Loucy (cell line): ENCODE measurements at regions not wholly inside any gene's neighbourhood (a gene's known extent, or its start where the extent isn't known, plus 50 kb on each side); places are given as distances from the start of the nearest gene placed in this dataset.
"Not testable (repeated sequence)": the region's sequence is repeated elsewhere in the genome, so short reads cannot be mapped to it uniquely, and the experiment has no call there.

Experiments
- H2AFZ ChIP-seq: fragments of 200-600 bp; sonication (generic); 2 replicates; pipeline ENCODE4 v1.6.0; 2016; ENCODE audit warnings: antibody characterized with exemption, mild to moderate bottlenecking, low read length, moderate library complexity
- H3F3A ChIP-seq: fragments of 200-600 bp; 2 replicates; pipeline ENCODE4 v1.6.0; 2016; ENCODE audit warnings: antibody characterized with exemption, low read depth, mild to moderate bottlenecking
- H3K27me3 ChIP-seq: fragments of 200-600 bp; sonication (generic); 2 replicates; pipeline ENCODE4 v1.6.1; 2014; ENCODE audit warnings: low read length, mild to moderate bottlenecking; ENCODE audit not compliant: insufficient read depth, poor library complexity, severe bottlenecking
- H3K36me3 ChIP-seq: fragments of 200-600 bp; sonication (generic); 2 replicates; pipeline ENCODE4 v1.6.1; 2016; ENCODE audit warnings: low read length; ENCODE audit not compliant: insufficient read depth
- H3K4me1 ChIP-seq: fragments of 200-600 bp; sonication (generic); 2 replicates; pipeline ENCODE4 v1.5.1; 2014; ENCODE audit warnings: low read length, mild to moderate bottlenecking; ENCODE audit not compliant: insufficient read depth, poor library complexity, severe bottlenecking
- H3K4me2 ChIP-seq: fragments of 200-600 bp; sonication (generic); 2 replicates; pipeline ENCODE4 v1.6.0; 2014; ENCODE audit warnings: antibody characterized with exemption, low read length, low read depth, mild to moderate bottlenecking; ENCODE audit not compliant: poor library complexity, severe bottlenecking
- H3K4me3 ChIP-seq: fragments of 200-600 bp; sonication (generic); 2 replicates; pipeline ENCODE4 v1.5.1; 2014; ENCODE audit warnings: low read length, mild to moderate bottlenecking, mixed read lengths; ENCODE audit not compliant: poor library complexity, severe bottlenecking
- H3K79me2 ChIP-seq: fragments of 200-600 bp; sonication (generic); 2 replicates; pipeline ENCODE4 v1.6.1; 2014; ENCODE audit warnings: low read length; ENCODE audit not compliant: insufficient read depth
- H3K9ac ChIP-seq: fragments of 200-600 bp; sonication (generic); 2 replicates; pipeline ENCODE4 v1.6.0; 2014; ENCODE audit warnings: mild to moderate bottlenecking, low read depth, low read length, moderate library complexity; ENCODE audit not compliant: poor library complexity, severe bottlenecking
- H3K9me2 ChIP-seq: fragments of 200-600 bp; sonication (generic); replicated peaks from 2 replicates; pipeline ENCODE4 v1.6.1; 2016; ENCODE audit warnings: low read depth, low read length, mixed read lengths
- H3K9me3 ChIP-seq: fragments of 200-600 bp; sonication (generic); 2 replicates; pipeline ENCODE4 v1.6.1; 2014; ENCODE audit warnings: mild to moderate bottlenecking, antibody characterized with exemption, low read length, low read depth; ENCODE audit not compliant: insufficient read depth
- H4K20me1 ChIP-seq: fragments of 200-600 bp; sonication (generic); 2 replicates; pipeline ENCODE4 v1.6.0; 2014; ENCODE audit warnings: antibody characterized with exemption, low read length, mild to moderate bottlenecking; ENCODE audit not compliant: insufficient read depth, poor library complexity, severe bottlenecking
- CTCF ChIP-seq: fragments of 200-600 bp; sonication (generic); conservative IDR thresholded peaks from 2 replicates; pipeline ENCODE4 v1.5.1; 2014; ENCODE audit warnings: mild to moderate bottlenecking, antibody characterized with exemption, low read length
- EZH2phosphoT487 ChIP-seq: fragments of 200-600 bp; IDR thresholded peaks from 2 replicates; pipeline ENCODE4 v1.6.1; 2018; ENCODE audit warnings: antibody characterized with exemption, mild to moderate bottlenecking, moderate library complexity, borderline replicate concordance

- H3K4me2 ChIP-seq: no peak overlapping the region
- no peaks in the 10 kb centered on the region for H3K27me3 ChIP-seq
- TF ChIP-seq CTCF (no peak), EZH2phosphoT487 (no peak)
Observed at GRCh38 chrX:138874271-138874935, 162.9 kb upstream of the FGF13 start.

DNA sequence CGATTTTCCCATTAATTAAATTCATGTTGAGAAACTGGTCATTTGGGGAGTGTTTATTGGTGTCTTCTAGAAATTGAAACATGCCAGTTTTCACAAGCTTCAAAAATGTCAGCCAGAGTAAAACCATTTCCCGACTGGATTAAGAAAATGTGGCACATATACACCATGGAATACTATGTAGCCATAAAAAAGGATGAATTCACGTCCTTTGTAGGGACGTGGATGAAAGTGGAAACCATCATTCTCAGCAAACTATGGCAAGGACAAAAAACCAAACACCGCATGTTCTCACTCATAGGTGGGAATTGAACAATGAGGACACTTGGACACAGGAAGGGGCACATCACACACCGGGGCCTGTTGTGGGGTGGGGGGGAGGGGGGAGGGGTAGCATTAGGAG lies 162.1 kb upstream of the FGF13 start:
- H3F3A ChIP-seq, H3K4me3 ChIP-seq, H4K20me1 ChIP-seq, H2AFZ ChIP-seq, H3K79me2 ChIP-seq, H3K4me2 ChIP-seq, H3K9me3 ChIP-seq, H3K4me1 ChIP-seq, H3K36me3 ChIP-seq, H3K9me2 ChIP-seq, H3K9ac ChIP-seq, H3K27me3 ChIP-seq: not testable (repeated sequence)

More at GRCh38 chrX:138874271-138874935, 162.9 kb upstream of the FGF13 start:
- Histone ChIP-seq H3K36me3 (no peaks in the 10 kb centered on the region), H2AFZ (no peak overlapping the region), H3K4me3 (no peak overlapping the region), H3F3A (no peaks in the 10 kb centered on the region), H3K9me3 (no peaks in the 10 kb centered on the region), H3K9ac (no peak overlapping the region), H3K79me2 (no peaks in the 10 kb centered on the region), H3K4me1 (no peaks in the 10 kb centered on the region), H4K20me1 (no peaks in the 10 kb centered on the region), H3K9me2 (no peaks in the 10 kb centered on the region)

DNA sequence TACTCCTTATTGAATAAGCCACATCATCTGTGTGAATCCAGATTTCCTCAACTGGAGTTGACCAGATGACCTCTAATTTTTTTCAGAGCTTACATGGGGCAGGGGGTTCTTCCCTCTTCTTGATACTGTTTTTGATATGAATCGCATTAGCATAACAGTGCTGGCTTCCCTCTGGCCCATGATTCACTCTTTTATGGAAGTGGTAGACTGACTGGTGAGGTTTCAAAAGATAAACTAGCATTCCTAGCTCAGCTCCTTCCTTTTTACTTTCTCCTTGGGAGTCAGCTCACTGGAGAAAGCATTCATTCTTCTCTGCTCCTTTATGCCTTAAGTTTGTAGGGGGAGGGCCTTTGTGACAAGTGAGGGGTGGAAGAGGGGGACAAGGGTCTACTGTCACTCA lies 161.0 kb upstream of the FGF13 start:
- Histone ChIP-seq H3K79me2 (no peaks in the 10 kb centered on the region), H3K27me3 (no peaks in the 10 kb centered on the region), H2AFZ (no peak overlapping the region), H3K9me2 (no peaks in the 10 kb centered on the region), H3K9me3 (no peaks in the 10 kb centered on the region), H3K9ac (no peak overlapping the region), H4K20me1 (no peaks in the 10 kb centered on the region), H3F3A (no peaks in the 10 kb centered on the region), H3K36me3 (no peaks in the 10 kb centered on the region), H3K4me2 (no peak overlapping the region), H3K4me1 (no peaks in the 10 kb centered on the region), H3K4me3 (no peak overlapping the region)
- TF ChIP-seq CTCF (no peak), EZH2phosphoT487 (no peak)

DNA sequence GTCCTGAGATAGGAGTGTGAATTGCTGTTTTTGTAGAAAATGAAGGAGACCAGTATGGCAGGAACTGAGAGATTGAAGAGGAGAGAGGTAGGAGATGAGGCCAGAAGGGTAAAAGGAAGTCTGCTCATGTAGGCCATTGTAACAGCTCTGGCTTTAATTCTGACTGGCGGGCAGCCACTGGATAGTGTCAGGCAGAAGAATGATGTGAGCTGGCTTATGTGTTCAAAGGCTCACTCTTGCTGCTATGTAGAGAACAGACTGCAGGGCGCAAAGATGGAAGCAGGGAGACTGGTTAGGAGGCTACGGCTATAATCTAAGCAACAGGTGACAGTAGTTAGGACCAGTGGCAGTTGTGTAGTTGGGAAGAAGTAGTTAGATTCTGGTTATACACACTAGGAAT lies 160.2 kb upstream of the FGF13 start:
- Histone ChIP-seq H3F3A (no peaks in the 10 kb centered on the region), H3K27me3 (no peaks in the 10 kb centered on the region), H2AFZ (no peak overlapping the region), H3K79me2 (no peaks in the 10 kb centered on the region), H3K4me3 (no peak overlapping the region), H3K9me2 (no peaks in the 10 kb centered on the region), H3K9me3 (no peaks in the 10 kb centered on the region), H3K4me2 (no peak overlapping the region), H3K4me1 (no peaks in the 10 kb centered on the region), H3K9ac (no peak overlapping the region), H3K36me3 (no peaks in the 10 kb centered on the region), H4K20me1 (no peaks in the 10 kb centered on the region)
- TF ChIP-seq EZH2phosphoT487 (no peak), CTCF (no peak)
